ENCODE measurements at regions not wholly inside any gene's neighbourhood (a gene's known extent, or its start where the extent isn't known, plus 50 kb on each side); places are given as distances from the start of the nearest gene placed in this dataset.

- TF ChIP-seq POLR2AphosphoS5 (IDR thresholded peaks at IDR 0.05; ENCODE audit: low read depth, low read length) (no peak), REST (IDR thresholded peaks at IDR 0.05; ENCODE audit: insufficient read depth in 1 of 2, low read depth in 2 of 2, low read length in 2 of 2) (no peak), SIN3A (IDR thresholded peaks at IDR 0.05; ENCODE audit: borderline replicate concordance, insufficient read depth, low read length) (no peak), FOXP2 (optimal IDR thresholded peaks at IDR 0.05; ENCODE audit: borderline replicate concordance, extremely low read depth, extremely low read length, insufficient read depth) (no peak), TAF1 (IDR thresholded peaks at IDR 0.05; ENCODE audit: borderline replicate concordance, insufficient read depth, low read length) (no peak)
Measured at GRCh38 chr3:118846176-118846575, 188.5 kb downstream of the IGSF11 start.

All from PFSK-1 (cell line).